ENCODE measurements at regions not wholly inside any gene's neighbourhood (a gene's known extent, or its start where the extent isn't known, plus 50 kb on each side); places are given as distances from the start of the nearest gene placed in this dataset.

DNA sequence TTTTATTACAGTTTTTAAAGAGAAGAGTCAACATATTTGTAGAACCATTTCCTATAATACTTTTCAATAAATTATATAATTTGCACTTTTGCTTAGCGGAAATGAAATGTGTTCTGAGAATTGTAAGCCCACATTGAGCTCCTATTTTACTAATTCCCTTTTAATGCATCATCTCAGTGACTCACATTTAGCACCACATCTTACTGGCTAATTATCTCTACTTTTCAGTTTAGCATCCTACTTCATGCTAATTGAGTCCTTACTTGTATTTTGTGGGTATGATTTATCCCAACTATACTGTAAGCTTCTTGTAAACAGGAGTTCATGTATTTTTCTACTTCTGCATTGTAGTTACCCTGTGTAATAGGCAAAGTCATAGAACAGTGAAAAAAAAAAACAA lies 67.5 kb downstream of the TMX1 start:
- WGBS, 2 experiments (ENCODE audit: insufficient coverage in 2 of 2) = no CpG with 5 or more reads among the region's 1 CpG
- no peak overlapping the region for H3K4me3 ChIP-seq (ENCODE audit: extremely low read depth, insufficient read depth, low read length, poor library complexity, severe bottlenecking)
- H3K36me3 ChIP-seq (ENCODE audit: control insufficient read depth, insufficient read depth, low read length) = no peaks in the 10 kb centered on the region
- peaks cover 13% of the 10 kb centered on the region for H3K4me1 ChIP-seq (ENCODE audit: control insufficient read depth, insufficient read depth, low read length, poor library complexity, severe bottlenecking)
- H3K27ac ChIP-seq (ENCODE audit: low read depth, low read length, severe bottlenecking) = no peak overlapping the region
- H3K9me3 ChIP-seq (ENCODE audit: control insufficient read depth, low read length) = no peaks in the 10 kb centered on the region

DNA sequence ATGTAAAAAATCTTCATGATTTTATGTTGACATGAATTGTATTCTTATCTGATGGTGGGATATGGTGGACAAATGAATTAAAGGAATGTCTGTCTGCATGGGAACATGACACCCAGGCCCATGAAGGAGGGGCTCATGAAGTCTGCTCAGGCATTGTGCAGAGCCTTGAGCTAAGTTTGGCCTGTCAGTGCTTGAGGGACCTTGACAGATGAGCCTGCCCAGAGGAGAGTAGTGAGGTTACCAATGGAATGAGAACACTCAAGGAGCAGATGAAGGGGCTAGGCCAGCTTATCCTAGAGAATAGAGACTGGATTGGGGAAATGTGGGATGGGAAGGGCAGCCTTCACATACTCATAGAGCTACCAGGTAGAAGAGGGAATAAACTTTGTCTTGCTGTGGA lies 68.8 kb downstream of the TMX1 start:
- H3K36me3 ChIP-seq (ENCODE audit: control insufficient read depth, insufficient read depth, low read length) = no peaks in the 10 kb centered on the region
- peaks cover 5% of the 10 kb centered on the region for H3K4me1 ChIP-seq (ENCODE audit: control insufficient read depth, insufficient read depth, low read length, poor library complexity, severe bottlenecking)
- no peaks in the 10 kb centered on the region for H3K9me3 ChIP-seq (ENCODE audit: control insufficient read depth, low read length)
- no peak overlapping the region for H3K4me3 ChIP-seq (ENCODE audit: extremely low read depth, insufficient read depth, low read length, poor library complexity, severe bottlenecking)
- no peak overlapping the region for H3K27ac ChIP-seq (ENCODE audit: low read depth, low read length, severe bottlenecking)

DNA sequence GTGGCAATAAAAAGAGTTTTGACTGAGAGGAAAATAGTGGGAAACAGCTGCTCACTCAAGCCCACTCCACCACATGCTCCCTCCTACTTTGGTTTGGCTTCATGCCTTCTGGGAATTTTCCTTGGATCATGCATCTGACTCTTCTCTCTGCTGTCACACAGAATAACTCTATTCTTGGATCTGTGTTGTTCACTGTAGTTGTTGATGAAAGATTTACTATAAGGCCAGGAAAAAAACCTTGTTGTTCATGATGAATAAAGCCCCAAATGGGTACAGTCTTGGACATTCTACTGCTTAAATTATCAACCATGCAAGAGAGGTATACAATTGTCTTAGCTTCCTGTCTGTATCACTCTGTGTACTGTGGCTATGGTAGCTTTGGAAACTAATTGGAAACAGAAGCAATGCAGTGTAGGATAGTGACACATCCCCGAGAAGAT lies 70.5 kb downstream of the TMX1 start:
- no peaks in the 10 kb centered on the region for H3K9me3 ChIP-seq (ENCODE audit: control insufficient read depth, low read length)
- peaks cover 2% of the 10 kb centered on the region for H3K4me1 ChIP-seq (ENCODE audit: control insufficient read depth, insufficient read depth, low read length, poor library complexity, severe bottlenecking)
- no CpG with 5 or more reads among the region's 1 CpG for WGBS, 2 experiments (ENCODE audit: insufficient coverage in 2 of 2)
- no peak overlapping the region for H3K27ac ChIP-seq (ENCODE audit: low read depth, low read length, severe bottlenecking)
- H3K36me3 ChIP-seq (ENCODE audit: control insufficient read depth, insufficient read depth, low read length) = no peaks in the 10 kb centered on the region
- no peak overlapping the region for H3K4me3 ChIP-seq (ENCODE audit: extremely low read depth, insufficient read depth, low read length, poor library complexity, severe bottlenecking)

DNA sequence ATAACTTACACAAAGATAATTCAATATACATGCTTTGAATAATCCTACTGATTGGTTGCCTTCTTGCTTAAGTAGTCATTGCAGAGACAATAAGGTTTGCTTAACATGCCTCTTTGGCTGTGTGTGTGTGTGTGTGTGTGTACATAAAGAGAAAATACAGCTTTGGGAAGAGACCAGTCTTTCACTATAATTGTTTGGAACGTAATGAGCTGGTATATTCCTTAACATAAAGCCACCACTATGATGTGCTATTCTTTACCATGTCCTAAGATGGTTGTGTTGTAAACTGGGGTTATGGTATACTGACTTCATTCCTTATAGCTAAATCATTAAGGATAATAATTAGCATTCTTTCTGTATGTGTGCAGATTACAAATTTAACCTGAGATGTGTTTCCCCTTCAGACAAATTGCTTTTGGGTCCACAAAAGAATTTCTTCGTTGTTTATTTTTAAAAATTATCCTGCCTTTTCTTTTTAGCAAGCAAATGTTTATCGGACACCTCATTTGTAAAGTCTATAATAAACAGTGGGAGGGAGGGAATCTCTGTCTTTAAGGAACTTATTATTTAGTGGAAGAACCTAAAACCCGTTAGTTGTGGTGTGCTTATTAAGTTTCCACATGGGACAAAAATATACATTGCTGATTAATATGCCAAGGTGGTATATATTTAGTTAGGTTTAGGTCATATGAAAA lies 74.4 kb downstream of the TMX1 start:
- WGBS, 2 experiments (ENCODE audit: insufficient coverage in 2 of 2) = 80 to 100% methylated on average over 1 of the region's 4 CpGs
- H3K4me1 ChIP-seq (ENCODE audit: control insufficient read depth, insufficient read depth, low read length, poor library complexity, severe bottlenecking) = peaks cover 11% of the 10 kb centered on the region
- H3K4me3 ChIP-seq (ENCODE audit: extremely low read depth, insufficient read depth, low read length, poor library complexity, severe bottlenecking) = no peak overlapping the region

DNA sequence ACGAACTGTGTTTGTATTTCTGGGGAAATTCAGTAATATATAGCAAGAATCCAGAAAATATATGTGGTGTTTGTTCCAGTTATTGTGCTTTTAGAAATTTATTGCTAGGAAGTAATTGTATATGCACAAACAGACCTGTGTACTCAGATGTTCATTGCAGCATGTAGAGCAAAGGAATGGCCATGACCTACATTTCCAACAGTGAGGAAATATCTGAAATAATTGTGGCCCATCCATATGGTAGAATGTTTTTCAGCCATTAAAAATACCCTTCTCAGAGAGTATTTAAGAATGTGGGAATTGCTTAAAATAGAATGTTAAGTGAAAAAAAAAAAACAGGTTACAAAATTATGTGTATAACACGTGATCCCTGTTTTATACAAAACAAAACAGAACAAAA lies 77.3 kb downstream of the TMX1 start:
- Histone ChIP-seq H3K27ac (ENCODE audit: low read depth, low read length, severe bottlenecking) (no peak overlapping the region), H3K4me1 (ENCODE audit: control insufficient read depth, insufficient read depth, low read length, poor library complexity, severe bottlenecking) (peaks cover 15% of the 10 kb centered on the region), H3K36me3 (ENCODE audit: control insufficient read depth, insufficient read depth, low read length) (no peaks in the 10 kb centered on the region), H3K4me3 (ENCODE audit: extremely low read depth, insufficient read depth, low read length, poor library complexity, severe bottlenecking) (no peak overlapping the region), H3K9me3 (ENCODE audit: control insufficient read depth, low read length) (no peaks in the 10 kb centered on the region)
- WGBS, 2 experiments (ENCODE audit: insufficient coverage in 2 of 2) = 100% methylated on average over 1 of the region's 2 CpGs; no CpG with 5 or more reads in 1 of the 2 experiments

More for the DNA sequence above, 74.4 kb downstream of the TMX1 start:
- no peaks in the 10 kb centered on the region for H3K36me3 ChIP-seq (ENCODE audit: control insufficient read depth, insufficient read depth, low read length)
- H3K27ac ChIP-seq (ENCODE audit: low read depth, low read length, severe bottlenecking) = no peak overlapping the region
- no peaks in the 10 kb centered on the region for H3K9me3 ChIP-seq (ENCODE audit: control insufficient read depth, low read length)

DNA sequence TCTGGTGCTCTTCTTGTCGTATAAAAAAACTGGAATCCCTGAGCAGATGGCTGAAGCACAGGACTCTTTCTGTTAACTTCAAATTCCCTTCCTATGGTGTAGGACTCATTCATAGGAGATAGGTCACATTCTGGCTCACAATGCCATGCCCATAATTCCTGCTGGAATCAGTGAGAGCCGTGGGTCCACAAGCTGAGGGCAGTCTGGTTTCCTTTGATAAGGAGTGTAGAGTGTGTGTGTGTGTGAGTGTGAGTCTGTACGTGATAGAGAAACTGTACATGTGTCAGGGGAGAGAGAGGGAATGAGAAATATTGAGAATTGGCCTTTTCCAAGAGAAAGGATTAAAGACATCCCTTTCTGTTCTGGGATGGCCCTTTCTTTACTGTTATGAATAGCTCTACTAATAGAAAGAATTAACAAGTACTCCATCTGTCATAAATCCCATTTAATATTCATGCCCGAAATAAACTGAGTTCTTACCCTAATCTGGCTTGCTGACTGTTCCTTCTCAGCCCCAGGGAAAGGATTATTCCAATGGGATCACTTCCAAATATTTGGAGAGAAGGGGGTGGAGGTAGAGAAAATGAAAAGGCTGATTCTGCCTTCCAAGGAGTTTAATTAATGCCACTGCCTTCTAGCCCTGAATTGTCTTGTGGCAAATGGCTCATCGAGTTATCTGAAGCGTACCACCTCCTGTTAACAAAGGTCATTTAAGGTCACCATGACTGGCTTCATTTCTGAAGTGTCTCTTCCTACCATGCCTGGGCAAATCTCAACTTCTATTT lies 79.0 kb downstream of the TMX1 start:
- Histone ChIP-seq H3K27ac (ENCODE audit: low read depth, low read length, severe bottlenecking) (no peak overlapping the region), H3K4me3 (ENCODE audit: extremely low read depth, insufficient read depth, low read length, poor library complexity, severe bottlenecking) (no peak overlapping the region), H3K9me3 (ENCODE audit: control insufficient read depth, low read length) (no peaks in the 10 kb centered on the region), H3K36me3 (ENCODE audit: control insufficient read depth, insufficient read depth, low read length) (no peaks in the 10 kb centered on the region), H3K4me1 (ENCODE audit: control insufficient read depth, insufficient read depth, low read length, poor library complexity, severe bottlenecking) (peaks cover 15% of the 10 kb centered on the region)
- 84 to 90% methylated on average over 5 of the region's 6 CpGs for WGBS, 2 experiments (ENCODE audit: insufficient coverage in 2 of 2)

DNA sequence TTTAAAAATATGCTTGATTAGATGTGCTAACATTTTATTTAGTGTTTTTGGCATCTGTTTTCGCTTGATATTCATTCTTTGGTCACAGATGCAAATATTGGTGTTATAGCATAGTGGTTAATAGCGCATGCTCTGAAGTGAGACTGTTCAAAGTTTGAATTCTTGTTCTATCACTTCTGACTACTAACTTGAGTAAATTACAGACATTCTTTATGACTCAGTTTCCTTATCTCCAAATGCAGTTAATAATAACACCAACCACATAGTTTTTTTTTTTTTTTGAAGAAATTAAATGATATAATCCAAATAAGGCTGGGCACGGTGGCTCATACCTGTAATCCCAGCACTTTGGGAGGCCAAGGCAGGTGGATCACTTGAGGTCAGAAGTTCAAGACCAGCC lies 81.0 kb downstream of the TMX1 start:
- Histone ChIP-seq H3K9me3 (ENCODE audit: control insufficient read depth, low read length) (no peaks in the 10 kb centered on the region), H3K27ac (ENCODE audit: low read depth, low read length, severe bottlenecking) (no peak overlapping the region), H3K36me3 (ENCODE audit: control insufficient read depth, insufficient read depth, low read length) (no peaks in the 10 kb centered on the region), H3K4me3 (ENCODE audit: extremely low read depth, insufficient read depth, low read length, poor library complexity, severe bottlenecking) (no peak overlapping the region), H3K4me1 (ENCODE audit: control insufficient read depth, insufficient read depth, low read length, poor library complexity, severe bottlenecking) (peaks cover 8% of the 10 kb centered on the region)
- WGBS, 2 experiments (ENCODE audit: insufficient coverage in 2 of 2) = 83 to 100% methylated on average over 1 of the region's 3 CpGs

DNA sequence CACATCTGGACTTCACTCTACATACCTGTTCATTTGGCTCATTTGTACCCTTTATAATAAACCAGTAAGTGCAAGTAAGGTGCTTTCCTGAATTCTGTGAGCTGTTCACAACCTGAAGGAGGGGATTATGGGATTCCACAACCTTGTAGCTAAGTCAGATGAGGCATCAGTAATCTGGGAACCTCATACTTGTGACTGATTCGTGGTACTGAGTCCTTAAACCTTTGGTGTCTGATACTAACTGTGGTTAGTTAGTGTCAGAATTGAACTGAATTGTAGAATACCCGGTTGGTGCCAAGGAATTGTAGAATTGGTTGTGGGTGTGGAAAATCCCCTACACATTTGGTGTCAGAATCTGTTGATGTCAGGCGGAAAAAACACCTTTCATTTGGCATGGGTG lies 83.4 kb downstream of the TMX1 start:
- 90 to 92% methylated on average over 2 of the region's 3 CpGs for WGBS, 2 experiments (ENCODE audit: insufficient coverage in 2 of 2)
- Histone ChIP-seq H3K9me3 (ENCODE audit: control insufficient read depth, low read length) (no peaks in the 10 kb centered on the region), H3K4me1 (ENCODE audit: control insufficient read depth, insufficient read depth, low read length, poor library complexity, severe bottlenecking) (peaks cover 27% of the 10 kb centered on the region), H3K4me3 (ENCODE audit: extremely low read depth, insufficient read depth, low read length, poor library complexity, severe bottlenecking) (no peak overlapping the region), H3K36me3 (ENCODE audit: control insufficient read depth, insufficient read depth, low read length) (no peaks in the 10 kb centered on the region), H3K27ac (ENCODE audit: low read depth, low read length, severe bottlenecking) (no peak overlapping the region)

DNA sequence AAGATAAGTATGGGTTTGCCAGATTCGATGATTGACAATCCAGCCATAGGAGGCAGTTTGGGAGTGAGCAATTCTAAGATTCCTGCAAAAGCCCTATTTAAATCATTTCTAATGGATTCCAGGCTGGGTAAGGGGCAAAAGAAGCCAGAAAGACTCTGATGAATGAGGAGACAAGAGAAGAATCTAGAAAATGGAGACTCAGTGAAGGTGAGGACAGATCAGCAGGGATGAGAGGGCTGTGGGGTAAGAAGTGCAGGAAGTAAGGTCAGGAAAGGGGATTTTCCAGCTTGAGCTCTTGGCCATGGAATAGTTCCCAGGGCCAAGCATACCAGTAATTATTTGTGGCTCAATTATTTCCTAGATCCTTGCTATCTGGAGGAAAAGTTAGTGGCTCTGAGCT lies 87.3 kb downstream of the TMX1 start:
- no CpG with 5 or more reads among the region's 1 CpG for WGBS, 2 experiments (ENCODE audit: insufficient coverage in 2 of 2)
- H3K27ac ChIP-seq (ENCODE audit: low read depth, low read length, severe bottlenecking) = peak overlapping the region; percentile 58
- H3K4me3 ChIP-seq (ENCODE audit: extremely low read depth, insufficient read depth, low read length, poor library complexity, severe bottlenecking) = no peak overlapping the region
- H3K4me1 ChIP-seq (ENCODE audit: control insufficient read depth, insufficient read depth, low read length, poor library complexity, severe bottlenecking) = peaks cover 25% of the 10 kb centered on the region
- no peaks in the 10 kb centered on the region for H3K36me3 ChIP-seq (ENCODE audit: control insufficient read depth, insufficient read depth, low read length)
- no peaks in the 10 kb centered on the region for H3K9me3 ChIP-seq (ENCODE audit: control insufficient read depth, low read length)

DNA sequence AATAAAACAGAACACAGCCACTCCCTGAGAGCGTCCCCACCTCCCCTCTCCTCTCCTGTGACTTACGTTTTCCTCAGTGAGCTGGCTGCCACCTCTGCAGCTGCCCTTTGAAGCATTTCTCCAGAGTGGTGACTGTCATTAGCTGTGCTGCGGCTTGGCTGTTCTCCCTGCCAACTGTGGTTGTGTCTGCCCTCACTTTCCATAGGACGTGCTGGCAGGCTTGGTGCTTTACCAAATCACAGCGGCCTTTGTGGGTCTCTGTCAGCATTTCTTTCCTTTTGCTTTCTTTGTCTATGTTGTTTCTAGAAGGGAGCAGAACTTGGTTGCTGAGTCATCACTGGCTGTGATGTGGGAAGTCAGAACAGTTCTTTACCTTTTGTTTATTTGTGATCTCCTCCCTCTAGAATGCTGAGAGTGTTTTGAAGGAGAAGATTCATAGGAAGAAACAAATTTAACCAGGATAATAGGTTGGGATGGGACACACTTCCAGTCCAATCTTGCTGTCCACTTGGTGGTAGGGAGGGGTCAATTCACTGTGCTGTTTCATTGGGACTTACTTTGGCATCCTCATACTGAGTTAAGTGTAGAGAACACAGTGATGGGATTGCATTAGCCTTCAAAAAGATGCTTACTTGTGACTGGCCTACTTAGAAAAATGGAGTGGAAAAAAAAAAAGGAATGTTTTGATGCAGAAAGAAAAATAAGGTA lies 88.2 kb downstream of the TMX1 start:
- peaks cover 25% of the 10 kb centered on the region for H3K4me1 ChIP-seq (ENCODE audit: control insufficient read depth, insufficient read depth, low read length, poor library complexity, severe bottlenecking)
- no peak overlapping the region for H3K4me3 ChIP-seq (ENCODE audit: extremely low read depth, insufficient read depth, low read length, poor library complexity, severe bottlenecking)
- peak overlapping the region; percentile 58 for H3K27ac ChIP-seq (ENCODE audit: low read depth, low read length, severe bottlenecking)
- H3K9me3 ChIP-seq (ENCODE audit: control insufficient read depth, low read length) = no peaks in the 10 kb centered on the region
- WGBS, 2 experiments (ENCODE audit: insufficient coverage in 2 of 2) = 52 to 55% methylated on average over 5 of the region's 5 CpGs
- H3K36me3 ChIP-seq (ENCODE audit: control insufficient read depth, insufficient read depth, low read length) = no peaks in the 10 kb centered on the region

Measured in mesodermal cell (in vitro differentiated cells).